ENCODE measurements at regions not wholly inside any gene's neighbourhood (a gene's known extent, or its start where the extent isn't known, plus 50 kb on each side); places are given as distances from the start of the nearest gene placed in this dataset.

GRCh38 chr16:87144232-87144631, 173.0 kb downstream of the C16orf95 start:
- Mint-ChIP-seq H3K9me3 (peaks cover 34% of the 10 kb centered on the region), H3K27ac (no peak overlapping the region), H3K4me3 (no peak overlapping the region), H3K27me3 (ENCODE audit: low read depth) (no peaks in the 10 kb centered on the region), H3K36me3 (peaks cover 12% of the 10 kb centered on the region), H3K4me1 (peaks cover 7% of the 10 kb centered on the region)
- ChIA-PET POLR2A (interaction anchor here (0.5 kb wide), 1 partner anchor 90 kb away, joined by 5 read pairs; no protein-coding TSS in a partner anchor), CTCF (no interaction called here)
- no peak for ATAC-seq
- TF ChIP-seq NFE2L1 (CRISPR knock-in tag; IDR thresholded peaks at IDR 0.05) (no peak), RELA (CRISPR knock-in tag; IDR thresholded peaks at IDR 0.05; ENCODE audit: borderline replicate concordance) (no peak), E2F4 (CRISPR knock-in tag; IDR thresholded peaks at IDR 0.05; ENCODE audit: borderline replicate concordance, low read depth) (no peak), USF2 (CRISPR knock-in tag; IDR thresholded peaks at IDR 0.05) (no peak), ELF4 (CRISPR knock-in tag; IDR thresholded peaks at IDR 0.05; ENCODE audit: low read depth) (no peak), ZNF219 (CRISPR knock-in tag; IDR thresholded peaks at IDR 0.05; ENCODE audit: borderline replicate concordance) (no peak)
- DNase-seq (ENCODE audit: low spot score): no peak

- Mint-ChIP-seq H3K4me3 (no peak overlapping the region), H3K27me3 (ENCODE audit: low read depth) (no peaks in the 10 kb centered on the region), H3K4me1 (peaks cover 8% of the 10 kb centered on the region), H3K9me3 (peaks cover 36% of the 10 kb centered on the region), H3K36me3 (peaks cover 9% of the 10 kb centered on the region), H3K27ac (no peak overlapping the region)
- ATAC-seq (no peak), DNase-seq (ENCODE audit: low spot score) (no peak)
- ChIA-PET POLR2A (no interaction called here), CTCF (no interaction called here)
- TF ChIP-seq ZNF263 (CRISPR knock-in tag; IDR thresholded peaks at IDR 0.05; ENCODE audit: low read depth) (no peak), ZNF281 (CRISPR knock-in tag; IDR thresholded peaks at IDR 0.05) (no peak), ZBTB21 (CRISPR knock-in tag; IDR thresholded peaks at IDR 0.05; ENCODE audit: borderline replicate concordance) (no peak), JUN (CRISPR knock-in tag; IDR thresholded peaks at IDR 0.05) (no peak), ATF2 (CRISPR knock-in tag; IDR thresholded peaks at IDR 0.05; ENCODE audit: borderline replicate concordance, low read depth) (no peak), ZNF232 (CRISPR knock-in tag; IDR thresholded peaks at IDR 0.05) (no peak), ZNF138 (CRISPR knock-in tag; conservative IDR thresholded peaks at IDR 0.05) (no peak), ZNF512 (CRISPR knock-in tag; IDR thresholded peaks at IDR 0.05; ENCODE audit: borderline replicate concordance) (no peak), NR1H2 (CRISPR knock-in tag; IDR thresholded peaks at IDR 0.05) (no peak), ELF4 (CRISPR knock-in tag; IDR thresholded peaks at IDR 0.05; ENCODE audit: low read depth) (no peak), ZNF425 (CRISPR knock-in tag; conservative IDR thresholded peaks at IDR 0.05) (no peak), SMAD3 (CRISPR knock-in tag; IDR thresholded peaks at IDR 0.05; ENCODE audit: borderline replicate concordance) (no peak), OVOL2 (CRISPR knock-in tag; IDR thresholded peaks at IDR 0.05; ENCODE audit: borderline replicate concordance) (no peak), CTCF (IDR thresholded peaks at IDR 0.05) (no peak)
These were observed 171.7 kb downstream of the C16orf95 start for GRCh38 chr16:87145181-87146176.
